H1 (cell line): ENCODE measurements at regions not wholly inside any gene's neighbourhood (a gene's known extent, or its start where the extent isn't known, plus 50 kb on each side); places are given as distances from the start of the nearest gene placed in this dataset.

Experiments used
- CTCF ChIA-PET: fragments of 300-600 bp; sonication (Branson Sonifier 250); formaldehyde crosslinking; loops from one replicate; lab custom pipeline; 2021; ENCODE audit not compliant: partially characterized antibody; lab: Charles Lee
- POLR2A ChIA-PET: fragments of 300-600 bp; sonication (Branson Sonifier 250); formaldehyde crosslinking; loops from one replicate; lab custom pipeline; 2021; ENCODE audit warnings: inconsistent platforms; ENCODE audit not compliant: partially characterized antibody; lab: Charles Lee
- DNase-seq, 2 experiments: peaks; one replicate each; pipeline versions ENCODE4 v3.0.0 to v3.0.0-alpha.2; 2010 to 2022; ENCODE audit warnings: low spot score in 2 of 2, low read depth in 1 of 2, mixed read lengths in 1 of 2
- FAIRE-seq: peaks from 2 replicates; lab custom pipeline; 2011; peaks lifted over from hg19 to GRCh38; lab: Jason Lieb, UNC
- H2AFZ ChIP-seq: 2 replicates; pipeline ENCODE4 v1.8.1; 2012; ENCODE audit warnings: low read length, inconsistent platforms
- H2AK5ac ChIP-seq: 2 replicates; pipeline ENCODE4 v1.6.1; 2013; ENCODE audit warnings: low read depth, low read length
- H2BK120ac ChIP-seq: replicated peaks from 2 replicates; pipeline ENCODE3; 2013; ENCODE audit warnings: low read depth, low read length, inconsistent platforms
- H2BK12ac ChIP-seq: 2 replicates; pipeline ENCODE4 v1.6.1; 2013; ENCODE audit warnings: low read depth, low read length
- H2BK15ac ChIP-seq: 2 replicates; pipeline ENCODE4 v1.6.1; 2013; ENCODE audit warnings: low read length
- H2BK20ac ChIP-seq: 2 replicates; pipeline ENCODE4 v1.6.1; 2013; ENCODE audit warnings: low read length
- H2BK5ac ChIP-seq: 2 replicates; pipeline ENCODE4 v1.6.1; 2013; ENCODE audit warnings: low read depth, low read length
- H3K14ac ChIP-seq: 2 replicates; pipeline ENCODE4 v1.6.1; 2013; ENCODE audit warnings: inconsistent platforms; ENCODE audit not compliant: insufficient read length
- H3K18ac ChIP-seq: 2 replicates; pipeline ENCODE4 v1.6.1; 2013; ENCODE audit warnings: low read length; ENCODE audit errors: extremely low read depth
- H3K23ac ChIP-seq: 2 replicates; pipeline ENCODE4 v1.6.1; 2013; ENCODE audit warnings: inconsistent platforms; ENCODE audit not compliant: insufficient read length
- H3K23me2 ChIP-seq: 2 replicates; pipeline ENCODE4 v1.6.1; 2013; ENCODE audit warnings: low read depth, low read length
- H3K27ac ChIP-seq: 2 replicates; pipeline ENCODE4 v1.6.1; 2011; ENCODE audit warnings: low read depth, low read length, inconsistent platforms
- H3K27me3 ChIP-seq, 4 experiments: replicated peaks in 1 of 4; 1 replicate in 1 of 4; 2 replicates in 3 of 4; pipeline versions ENCODE4 v1.6.1 to v1.8.1; 2011 to 2013; ENCODE audit warnings: low read length in 3 of 4, mild to moderate bottlenecking in 3 of 4, inconsistent platforms in 2 of 4, mixed read lengths in 2 of 4, moderate library complexity in 1 of 4; ENCODE audit not compliant: control insufficient read depth in 3 of 4, insufficient read depth in 3 of 4; ENCODE audit errors: extremely low read depth in 1 of 4
- H3K36me3 ChIP-seq, 4 experiments: 2 replicates each; pipeline versions ENCODE4 v1.6.1 to v1.8.1; 2011 to 2013; ENCODE audit warnings: mild to moderate bottlenecking in 4 of 4, low read length in 3 of 4, moderate library complexity in 2 of 4, control low read depth in 1 of 4, inconsistent platforms in 1 of 4; ENCODE audit not compliant: insufficient read depth in 4 of 4, control insufficient read depth in 2 of 4
- H3K4ac ChIP-seq: replicated peaks from 2 replicates; pipeline ENCODE3; 2013; ENCODE audit warnings: low read length, low read depth, mixed read lengths, inconsistent platforms; ENCODE audit not compliant: insufficient read length
- H3K4me1 ChIP-seq, 4 experiments: replicated peaks in 1 of 4; 1 replicate in 1 of 4; 2 replicates in 3 of 4; pipeline versions ENCODE4 v1.6.1 to v1.8.1; 2011 to 2013; ENCODE audit warnings: low read length in 3 of 4, inconsistent platforms in 2 of 4, mixed read lengths in 1 of 4; ENCODE audit not compliant: insufficient read depth in 4 of 4, control insufficient read depth in 3 of 4
- H3K4me2 ChIP-seq, 2 experiments: 2 replicates each; pipeline versions ENCODE4 v1.6.1 to v1.8.1; 2011 to 2013; ENCODE audit warnings: low read depth in 2 of 2, low read length in 2 of 2, control low read depth in 1 of 2, inconsistent platforms in 1 of 2, mild to moderate bottlenecking in 1 of 2; ENCODE audit not compliant: insufficient read depth in 1 of 2
- H3K4me3 ChIP-seq, 4 experiments: fragments of 200-600, 300-600 bp in 1 of 4; sonication (generic), shearing (Covaris generic), sonication (Bioruptor Twin) in 1 of 4; 2 replicates each; pipeline versions ENCODE4 v1.5.1 to v1.8.1; 2011 to 2016; ENCODE audit warnings: low read length in 4 of 4, low read depth in 3 of 4, control low read depth in 2 of 4, inconsistent platforms in 2 of 4, mild to moderate bottlenecking in 2 of 4, mixed read lengths in 1 of 4, moderate library complexity in 1 of 4; ENCODE audit not compliant: insufficient read depth in 2 of 4; ENCODE audit errors: extremely low read depth in 1 of 4
- H3K56ac ChIP-seq: replicated peaks from 2 replicates; pipeline ENCODE3; 2013; ENCODE audit warnings: low read depth, mild to moderate bottlenecking, mixed read lengths, low read length, inconsistent platforms; ENCODE audit not compliant: insufficient read length
- H3K79me1 ChIP-seq: 2 replicates; pipeline ENCODE4 v1.6.1; 2013; ENCODE audit warnings: low read depth, low read length, control low read depth
- H3K79me2 ChIP-seq, 2 experiments: 2 replicates each; pipeline versions ENCODE4 v1.6.1 to v1.8.1; 2012 to 2013; ENCODE audit warnings: low read length in 2 of 2, mild to moderate bottlenecking in 2 of 2, inconsistent platforms in 1 of 2; ENCODE audit not compliant: insufficient read depth in 2 of 2, control insufficient read depth in 1 of 2
- H3K9ac ChIP-seq, 4 experiments: replicated peaks in 1 of 4; 1 replicate in 1 of 4; 2 replicates in 3 of 4; pipeline versions ENCODE4 v1.6.1 to v1.8.1; 2011 to 2013; ENCODE audit warnings: low read depth in 3 of 4, low read length in 3 of 4, control low read depth in 2 of 4, mild to moderate bottlenecking in 2 of 4, moderate library complexity in 2 of 4, inconsistent platforms in 1 of 4; ENCODE audit errors: extremely low read depth in 1 of 4
- H3K9me3 ChIP-seq, 2 experiments: 2 replicates each; pipeline versions ENCODE4 v1.6.1 to v1.8.1; 2012 to 2013; ENCODE audit warnings: mild to moderate bottlenecking in 2 of 2, moderate library complexity in 2 of 2, control low read depth in 1 of 2, inconsistent platforms in 1 of 2, low read depth in 1 of 2, low read length in 1 of 2, mixed read lengths in 1 of 2; ENCODE audit not compliant: insufficient read depth in 2 of 2
- H4K20me1 ChIP-seq, 2 experiments: replicated peaks in 1 of 2; 2 replicates each; pipeline versions ENCODE3 to v1.8.1; 2011 to 2013; ENCODE audit warnings: inconsistent platforms in 2 of 2, low read length in 2 of 2, mild to moderate bottlenecking in 1 of 2; ENCODE audit not compliant: insufficient read depth in 2 of 2, control insufficient read depth in 1 of 2
- H4K5ac ChIP-seq: 2 replicates; pipeline ENCODE4 v1.6.1; 2013; ENCODE audit warnings: low read length, low read depth, mixed read lengths, inconsistent platforms; ENCODE audit not compliant: insufficient read length
- H4K8ac ChIP-seq: 2 replicates; pipeline ENCODE4 v1.8.0; 2013; ENCODE audit warnings: mild to moderate bottlenecking, moderate library complexity, low read length, inconsistent platforms; ENCODE audit not compliant: insufficient read depth; ENCODE audit errors: extremely low read depth
- H4K91ac ChIP-seq: replicated peaks from 2 replicates; pipeline ENCODE3; 2013; ENCODE audit warnings: low read length, mixed read lengths, inconsistent platforms; ENCODE audit not compliant: insufficient read length
- BACH1 ChIP-seq: IDR thresholded peaks from 2 replicates; pipeline ENCODE4 v1.6.1; 2012; ENCODE audit warnings: low read length, improper control_type of control experiment
- BRCA1 ChIP-seq: IDR thresholded peaks from 2 replicates; pipeline ENCODE4 v1.6.1; 2012; ENCODE audit warnings: low read depth, low read length, improper control_type of control experiment
- CEBPB ChIP-seq: IDR thresholded peaks from 2 replicates; pipeline ENCODE4 v1.6.1; 2012; ENCODE audit warnings: low read depth, low read length
- EGR1 ChIP-seq: IDR thresholded peaks from 2 replicates; pipeline ENCODE4 v1.6.1; 2011; ENCODE audit warnings: low read depth, low read length, borderline replicate concordance
- EP300 ChIP-seq, 2 experiments: IDR thresholded peaks; 1 replicate in 1 of 2; 2 replicates in 1 of 2; pipeline ENCODE4 v1.6.1; 2011 to 2012; ENCODE audit warnings: low read depth in 2 of 2, low read length in 2 of 2, mild to moderate bottlenecking in 2 of 2, borderline replicate concordance in 1 of 2, inconsistent platforms in 1 of 2, moderate library complexity in 1 of 2
- JUN ChIP-seq: IDR thresholded peaks from 2 replicates; pipeline ENCODE4 v1.6.1; 2011; ENCODE audit warnings: low read depth, mild to moderate bottlenecking, improper control_type of control experiment, low read length
- MAX ChIP-seq: IDR thresholded peaks from 2 replicates; pipeline ENCODE4 v1.6.1; 2012; ENCODE audit warnings: inconsistent platforms
- PHF8 ChIP-seq: fragments of 200-600 bp; sonication (generic); conservative IDR thresholded peaks from 2 replicates; pipeline ENCODE4 v1.7.1; 2012; ENCODE audit warnings: low read depth, mild to moderate bottlenecking, inconsistent platforms, low read length, moderate library complexity
- POLR2A ChIP-seq, 2 experiments: IDR thresholded peaks; 1 replicate in 1 of 2; 2 replicates in 1 of 2; pipeline ENCODE4 v1.6.1; 2011; ENCODE audit warnings: low read depth in 2 of 2, low read length in 2 of 2, mild to moderate bottlenecking in 2 of 2; ENCODE audit errors: control extremely low read depth in 1 of 2
- POU5F1 ChIP-seq: IDR thresholded peaks from 2 replicates; pipeline ENCODE4 v1.6.1; 2011; ENCODE audit warnings: low read depth, mild to moderate bottlenecking, low read length, moderate library complexity
- SAP30 ChIP-seq: fragments of 300-600 bp; sonication (generic); IDR thresholded peaks from 2 replicates; pipeline ENCODE4 v1.7.1; 2012; ENCODE audit warnings: low read length, moderate library complexity, mild to moderate bottlenecking, inconsistent platforms; ENCODE audit not compliant: insufficient read depth, insufficient replicate concordance
- SIX5 ChIP-seq: IDR thresholded peaks from 2 replicates; pipeline ENCODE4 v1.6.1; 2011; ENCODE audit warnings: mild to moderate bottlenecking, low read depth, low read length
- SP4 ChIP-seq: IDR thresholded peaks from 2 replicates; pipeline ENCODE4 v1.6.1; 2012; ENCODE audit warnings: low read length, inconsistent platforms
- USF2 ChIP-seq: IDR thresholded peaks from 2 replicates; pipeline ENCODE4 v1.6.1; 2011; ENCODE audit warnings: low read length, improper control_type of control experiment
- ZNF274 ChIP-seq: IDR thresholded peaks from 2 replicates; pipeline ENCODE4 v1.7.0; 2012; ENCODE audit warnings: low read length, borderline replicate concordance; ENCODE audit errors: extremely low read depth
- WGBS, 2 experiments: shearing (Covaris generic) in 1 of 2; methylation state at CpG; one replicate each; pipeline versions ENCODE4 v1.1.6 to v1.1.7; 2013 to 2015; ENCODE audit warnings: low lambda C conversion rate in 2 of 2, mixed read lengths in 2 of 2, inconsistent platforms in 1 of 2, low coverage in 1 of 2, missing lambda C conversion rate in 1 of 2; ENCODE audit not compliant: insufficient replicate concordance in 2 of 2, insufficient coverage in 1 of 2, insufficient read length in 1 of 2; ENCODE audit errors: extremely low coverage in 1 of 2, missing lambda C conversion rate in 1 of 2; 5-methylcytosine and 5-hydroxymethylcytosine counted together

- Histone ChIP-seq H3K4me1 (no peaks in the 10 kb centered on the region), H2BK20ac (no peak overlapping the region), H3K18ac (no peak overlapping the region), H4K8ac (no peak overlapping the region; the same call in 1 of the 2 replicates), H3K36me3 (no peaks in the 10 kb centered on the region), H3K23ac (no peak overlapping the region), H2BK5ac (no peak overlapping the region), H4K91ac (no peak overlapping the region), H4K20me1 (peaks cover 0 to 4% of the 10 kb centered on the region in 2 experiments), H3K4me3 (no peak overlapping the region), H2AK5ac (no peak overlapping the region), H3K4me2 (no peak overlapping the region), H3K56ac (no peak overlapping the region), H3K14ac (no peak overlapping the region), H2AFZ (no peak overlapping the region), H3K23me2 (no peaks in the 10 kb centered on the region), H2BK15ac (no peak overlapping the region), H2BK120ac (no peak overlapping the region), H3K79me2 (no peaks in the 10 kb centered on the region), H3K9ac (no peak overlapping the region), H3K79me1 (no peaks in the 10 kb centered on the region), H3K4ac (no peak overlapping the region), H3K27me3 (no peaks in the 10 kb centered on the region; a peak in 1 of 7 replicates), H3K9me3 (no peaks in the 10 kb centered on the region), H3K27ac (no peak overlapping the region), H2BK12ac (no peak overlapping the region), H4K5ac (no peak overlapping the region)
- ChIA-PET CTCF (interaction anchor here (1.2 kb wide), 1 partner anchor 9 kb away, joined by 5 read pairs; no protein-coding TSS in a partner anchor), POLR2A (no interaction called here)
- no peak for DNase-seq
- TF ChIP-seq CEBPB, result no peak
- no peak for TF ChIP-seq POLR2A (IDR thresholded peaks at IDR 0.05; ENCODE audit: control extremely low read depth in 1 of 2, low read depth in 2 of 2, low read length in 2 of 2)
- TF ChIP-seq SIX5, result no peak
- TF ChIP-seq MAX, result no peak
- no peak for TF ChIP-seq SAP30
- no peak for TF ChIP-seq BRCA1
- no peak for TF ChIP-seq USF2
- TF ChIP-seq ZNF274, result no peak
- no peak for TF ChIP-seq PHF8
- no peak for TF ChIP-seq EP300 (IDR thresholded peaks at IDR 0.05; ENCODE audit: borderline replicate concordance in 1 of 2, low read depth in 2 of 2, low read length in 2 of 2)
- no peak for TF ChIP-seq EGR1
- no peak for TF ChIP-seq BACH1
- no peak for TF ChIP-seq JUN
- TF ChIP-seq SP4, result no peak
- TF ChIP-seq POU5F1, result no peak
- 90% methylated on average over 9 of the region's 9 CpGs; no CpG with 5 or more reads in 1 of the 2 experiments for WGBS, 2 experiments
- FAIRE-seq, result no peak
These were observed 116.9 kb downstream of the BRD1 start for GRCh38 chr22:49710746-49711145.
